Omental fat pad (tissue), 3 donors: ENCODE measurements at regions not wholly inside any gene's neighbourhood (a gene's known extent, or its start where the extent isn't known, plus 50 kb on each side); places are given as distances from the start of the nearest gene placed in this dataset.

ENCODE experiments used
- ATAC-seq: fragments of 150-250 bp; one replicate; pipeline ENCODE4 v1.9.1; 2016; ENCODE audit warnings: mild to moderate bottlenecking, moderate library complexity; ENCODE audit not compliant: low FRiP score
- DNase-seq: peaks from one replicate; pipeline ENCODE4 v3.0.0-alpha.2; 2019; ENCODE audit warnings: low spot score
- TF ChIP-seq, protein P1 (sequence below), 3 donors: fragments of 450-650 bp; IDR thresholded peaks; one replicate each; pipeline ENCODE4 v1.5.1; 2016 to 2017; ENCODE audit warnings: antibody characterized with exemption in 3 of 3, mild to moderate bottlenecking in 3 of 3, moderate library complexity in 2 of 3

DNA sequence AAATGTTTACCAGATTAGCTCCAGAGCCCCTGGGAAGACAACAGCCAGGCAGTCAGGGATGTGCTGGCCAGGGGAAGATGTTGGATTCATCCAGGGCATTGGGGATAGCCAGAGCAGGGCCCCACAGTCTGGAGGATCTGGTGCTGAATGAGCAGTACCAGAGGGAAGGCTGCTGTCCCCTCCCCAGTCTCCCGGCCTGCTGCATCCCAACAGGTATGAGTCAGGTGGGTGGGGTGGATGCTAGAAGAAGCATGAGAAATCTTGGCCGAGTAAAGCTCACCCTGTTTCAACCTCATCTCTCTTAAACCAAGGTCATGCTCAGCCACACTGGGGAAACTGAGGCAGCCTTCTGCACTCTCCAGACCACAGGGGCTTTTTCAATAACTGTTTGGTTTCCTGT is 71.9 kb upstream of the SEC14L1 start:
- no peak for ATAC-seq
- no peak for DNase-seq
- TF ChIP-seq, protein P1, sequence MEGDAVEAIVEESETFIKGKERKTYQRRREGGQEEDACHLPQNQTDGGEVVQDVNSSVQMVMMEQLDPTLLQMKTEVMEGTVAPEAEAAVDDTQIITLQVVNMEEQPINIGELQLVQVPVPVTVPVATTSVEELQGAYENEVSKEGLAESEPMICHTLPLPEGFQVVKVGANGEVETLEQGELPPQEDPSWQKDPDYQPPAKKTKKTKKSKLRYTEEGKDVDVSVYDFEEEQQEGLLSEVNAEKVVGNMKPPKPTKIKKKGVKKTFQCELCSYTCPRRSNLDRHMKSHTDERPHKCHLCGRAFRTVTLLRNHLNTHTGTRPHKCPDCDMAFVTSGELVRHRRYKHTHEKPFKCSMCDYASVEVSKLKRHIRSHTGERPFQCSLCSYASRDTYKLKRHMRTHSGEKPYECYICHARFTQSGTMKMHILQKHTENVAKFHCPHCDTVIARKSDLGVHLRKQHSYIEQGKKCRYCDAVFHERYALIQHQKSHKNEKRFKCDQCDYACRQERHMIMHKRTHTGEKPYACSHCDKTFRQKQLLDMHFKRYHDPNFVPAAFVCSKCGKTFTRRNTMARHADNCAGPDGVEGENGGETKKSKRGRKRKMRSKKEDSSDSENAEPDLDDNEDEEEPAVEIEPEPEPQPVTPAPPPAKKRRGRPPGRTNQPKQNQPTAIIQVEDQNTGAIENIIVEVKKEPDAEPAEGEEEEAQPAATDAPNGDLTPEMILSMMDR (IDR thresholded peaks at IDR 0.05): no peak

DNA sequence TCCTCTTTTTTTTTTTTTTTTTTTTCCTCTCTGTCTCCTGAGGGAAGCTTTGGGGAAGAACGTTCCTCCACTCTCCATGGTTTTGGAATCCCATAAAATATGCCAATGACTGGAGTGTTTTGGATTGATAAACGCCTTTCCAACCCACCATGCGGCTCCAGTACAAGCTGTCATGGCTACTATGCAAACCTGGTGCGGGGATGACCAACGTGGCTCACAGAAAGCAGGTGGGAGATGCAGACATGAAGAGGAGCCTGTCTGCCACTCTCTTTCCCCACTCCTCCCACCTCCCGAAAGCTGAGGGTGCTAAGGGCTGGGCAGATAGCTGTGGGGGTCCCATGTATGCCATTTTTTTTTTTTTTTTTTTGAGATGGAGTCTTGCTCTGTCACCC is 69.9 kb upstream of the SEC14L1 start:
- DNase-seq (no peak), ATAC-seq (no peak)
- TF ChIP-seq, protein P1 (IDR thresholded peaks at IDR 0.05): no peak

DNA sequence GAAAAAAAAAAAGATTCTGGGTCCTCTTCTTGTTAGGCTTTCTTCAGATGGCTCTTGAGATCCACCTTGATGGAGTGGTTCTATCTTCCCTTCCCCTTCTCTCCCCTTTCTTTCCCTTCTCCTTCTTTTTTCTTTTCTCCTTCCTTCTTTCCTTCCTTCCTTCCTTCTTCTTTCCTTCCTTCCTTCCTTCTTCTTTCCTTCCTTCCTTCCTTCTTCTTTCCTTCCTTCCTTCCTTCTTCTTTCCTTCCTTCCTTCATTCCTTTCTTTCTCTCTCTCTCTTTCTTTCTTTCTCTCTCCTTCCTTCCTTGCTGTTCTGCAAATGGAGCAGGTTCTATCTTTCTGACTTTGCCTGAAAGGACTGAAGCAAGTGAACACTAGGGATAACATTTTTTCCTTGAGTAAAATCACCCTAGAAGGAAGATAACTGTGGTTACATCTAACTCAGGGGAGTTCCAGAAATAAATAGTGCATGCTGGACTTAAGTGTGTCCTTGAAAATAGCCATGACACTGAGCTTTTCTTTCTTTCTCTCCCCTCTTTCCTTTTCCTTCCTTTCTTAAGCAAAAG is 68.8 kb upstream of the SEC14L1 start:
- TF ChIP-seq, protein P1 (IDR thresholded peaks at IDR 0.05): no peak
- no peak for DNase-seq
- no peak for ATAC-seq

DNA sequence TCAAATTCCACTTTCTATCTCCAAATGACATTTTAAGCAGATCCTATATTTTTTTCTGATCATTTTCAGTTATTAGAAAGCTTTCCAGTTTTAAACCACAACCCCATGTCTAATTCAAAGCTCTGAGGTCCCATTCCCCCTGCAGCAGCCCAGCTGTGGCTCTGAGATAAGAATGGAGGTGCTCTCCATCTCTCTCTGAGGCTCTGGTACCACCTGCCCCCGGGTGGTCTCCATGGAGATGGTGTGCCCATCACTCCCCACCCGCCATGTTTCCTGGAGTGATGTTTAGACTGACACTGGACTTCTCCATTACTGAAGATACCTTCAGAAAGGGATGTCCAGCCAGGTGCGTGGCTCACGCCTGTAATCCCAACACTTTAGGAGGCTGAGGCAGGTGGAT is 68.1 kb upstream of the SEC14L1 start:
- DNase-seq (no peak), ATAC-seq (no peak)
- TF ChIP-seq, protein P1 (IDR thresholded peaks at IDR 0.05): no peak

DNA sequence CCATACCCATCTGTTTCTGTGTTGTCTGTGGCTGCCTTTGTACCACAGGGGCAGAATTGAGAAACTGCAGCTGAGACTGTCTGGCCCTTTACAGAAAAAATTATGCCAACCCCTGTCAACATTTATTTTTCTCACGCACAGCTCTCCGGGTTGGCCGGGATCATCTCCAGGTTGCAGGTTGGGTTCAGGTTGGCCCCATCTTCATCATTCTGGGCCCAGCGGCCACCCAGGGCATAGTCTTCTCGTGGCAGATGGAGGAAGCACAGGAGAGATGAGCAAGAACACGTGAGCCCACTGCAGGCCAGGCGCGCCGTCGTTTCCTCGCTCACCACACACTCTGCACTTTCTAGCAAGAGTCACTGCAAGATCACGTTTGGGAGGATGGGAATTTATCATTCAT is 66.1 kb upstream of the SEC14L1 start:
- TF ChIP-seq, protein P1 (IDR thresholded peaks at IDR 0.05): no peak
- DNase-seq (no peak), ATAC-seq (no peak)

DNA sequence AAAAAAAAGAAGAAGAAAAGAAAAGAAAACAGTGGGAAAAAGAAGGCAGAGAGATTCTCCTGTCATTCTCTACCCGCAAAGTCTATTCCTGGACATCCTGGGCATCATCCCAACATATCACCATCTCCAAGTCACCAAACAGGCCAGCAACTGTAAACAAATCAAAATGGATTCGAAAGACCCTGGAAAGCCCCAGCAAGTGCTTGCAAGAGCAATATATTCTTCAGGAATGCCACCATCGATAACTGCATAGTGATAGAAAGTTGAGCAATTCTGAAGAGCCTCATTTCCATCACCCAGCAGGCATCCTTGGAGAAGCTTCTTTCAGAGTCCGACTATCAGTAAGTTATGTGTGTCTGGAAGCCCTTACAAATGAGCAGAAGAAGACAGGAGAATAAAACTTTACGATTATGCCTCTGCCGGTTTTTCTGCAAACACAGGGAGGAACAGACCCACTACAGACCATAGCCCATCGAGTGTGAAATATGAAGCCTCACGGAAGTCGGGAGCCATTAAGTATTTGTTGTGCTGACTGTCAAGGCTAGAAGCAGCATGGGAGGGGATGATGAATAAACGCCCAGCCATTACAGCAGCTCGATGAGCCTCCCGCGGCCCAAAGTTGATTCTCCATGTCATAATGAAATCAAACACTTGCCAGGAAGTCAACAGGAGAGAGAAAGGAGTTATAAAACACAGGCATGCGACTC is 64.5 kb upstream of the SEC14L1 start:
- no peak for DNase-seq
- TF ChIP-seq, protein P1 (IDR thresholded peaks at IDR 0.05): no peak
- ATAC-seq: no peak

DNA sequence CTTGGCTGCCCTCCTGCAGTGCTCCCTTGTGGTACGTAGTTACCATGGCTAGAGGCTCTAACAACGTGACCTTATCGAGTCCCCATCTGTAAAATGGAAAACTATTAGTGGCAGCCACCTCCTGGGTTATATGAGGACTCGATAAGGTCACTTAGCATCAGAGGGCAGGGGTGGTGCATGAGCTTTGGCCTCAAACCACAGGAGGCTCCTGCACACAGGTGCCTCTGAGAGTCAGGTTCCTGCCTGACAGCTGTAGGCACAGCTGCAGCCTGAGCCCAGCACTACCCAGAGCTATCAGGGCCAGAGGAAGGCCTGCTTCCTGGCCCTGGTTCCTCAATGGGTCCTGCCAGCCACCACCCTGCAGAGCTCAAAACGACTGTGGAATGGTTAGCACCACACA is 57.2 kb upstream of the SEC14L1 start:
- no peak for ATAC-seq

More for the DNA sequence above, 57.2 kb upstream of the SEC14L1 start:
- TF ChIP-seq, protein P1 (IDR thresholded peaks at IDR 0.05): no peak
- DNase-seq: no peak
